SK-N-SH (cell line): ENCODE measurements at regions not wholly inside any gene's neighbourhood (a gene's known extent, or its start where the extent isn't known, plus 50 kb on each side); places are given as distances from the start of the nearest gene placed in this dataset.

Experiments used
- CTCF ChIA-PET: fragments of 300-600, 350-600 bp; formaldehyde crosslinking; extraction: SDS; loops from one replicate; lab custom pipeline; 2021; lab: Yijun Ruan, JAX
- POLR2A ChIA-PET: fragments of 350-600 bp; sonication (Branson Sonifier 250); formaldehyde crosslinking; extraction: SDS; loops from one replicate; lab custom pipeline; 2020; ENCODE audit warnings: antibody characterized with exemption, inconsistent platforms; lab: Yijun Ruan, JAX
- DNase-seq: peaks from one replicate; pipeline ENCODE4 v3.0.0; 2012
- H2AFZ ChIP-seq: fragments of 200-600 bp; sonication (generic); 2 replicates; pipeline ENCODE4 v1.8.1; 2016; ENCODE audit warnings: antibody characterized with exemption, mild to moderate bottlenecking, low read depth
- H3F3A ChIP-seq: fragments of 200-600 bp; sonication (generic); replicated peaks from 2 replicates; pipeline ENCODE3; 2016; ENCODE audit warnings: antibody characterized with exemption, mild to moderate bottlenecking; ENCODE audit not compliant: insufficient read depth
- H3K27ac ChIP-seq, 2 experiments: fragments of 200-500 bp in 1 of 2; fragments of 200-600 bp in 1 of 2; sonication (Bioruptor generic) in 1 of 2; sonication (generic), shearing (Covaris generic) in 1 of 2; 2 replicates each; pipeline versions ENCODE4 v1.5.1 to v1.6.1; 2014 to 2016; ENCODE audit warnings: low read depth in 2 of 2, inconsistent platforms in 1 of 2, low read length in 1 of 2, mild to moderate bottlenecking in 1 of 2, mixed read lengths in 1 of 2
- H3K27me3 ChIP-seq: fragments of 200-600 bp; sonication (generic), shearing (Covaris generic); 2 replicates; pipeline ENCODE4 v1.6.1; 2016; ENCODE audit warnings: mixed run types; ENCODE audit not compliant: insufficient read depth
- H3K36me3 ChIP-seq, 2 experiments: fragments of 200-500 bp in 1 of 2; fragments of 200-600 bp in 1 of 2; sonication (Bioruptor generic) in 1 of 2; sonication (generic) in 1 of 2; replicated peaks in 1 of 2; 2 replicates each; pipeline versions ENCODE3 to v1.5.1; 2014 to 2016; ENCODE audit warnings: low read length in 1 of 2, mild to moderate bottlenecking in 1 of 2; ENCODE audit not compliant: insufficient read depth in 2 of 2, control insufficient read depth in 1 of 2
- H3K4me1 ChIP-seq, 2 experiments: fragments of 200-500 bp in 1 of 2; fragments of 200-600 bp in 1 of 2; sonication (Bioruptor generic) in 1 of 2; sonication (generic), shearing (Covaris generic) in 1 of 2; 2 replicates each; pipeline versions ENCODE4 v1.5.1 to v1.6.1; 2014 to 2016; ENCODE audit warnings: low read depth in 1 of 2, low read length in 1 of 2, mixed run types in 1 of 2; ENCODE audit not compliant: insufficient read depth in 2 of 2, control insufficient read depth in 1 of 2
- H3K4me2 ChIP-seq: fragments of 200-600 bp; sonication (generic), shearing (Covaris generic); 2 replicates; pipeline ENCODE4 v1.6.1; 2017; ENCODE audit warnings: mixed run types
- H3K4me3 ChIP-seq, 2 experiments: fragments of 200-500 bp in 1 of 2; fragments of 200-600 bp in 1 of 2; sonication (Bioruptor generic) in 1 of 2; sonication (generic), shearing (Covaris generic) in 1 of 2; 2 replicates each; pipeline versions ENCODE4 v1.5.1 to v1.8.1; 2014 to 2016; ENCODE audit warnings: low read depth in 2 of 2, inconsistent platforms in 1 of 2, low read length in 1 of 2, mild to moderate bottlenecking in 1 of 2, mixed read lengths in 1 of 2, moderate library complexity in 1 of 2
- H3K79me2 ChIP-seq: fragments of 200-600 bp; sonication (generic); 2 replicates; pipeline ENCODE4 v1.8.1; 2017; ENCODE audit warnings: mild to moderate bottlenecking; ENCODE audit not compliant: insufficient read depth
- H3K9ac ChIP-seq: fragments of 200-600 bp; sonication (generic); 2 replicates; pipeline ENCODE4 v1.6.1; 2017; ENCODE audit warnings: mixed run types
- H3K9me2 ChIP-seq: fragments of 200-600 bp; sonication (generic); 2 replicates; pipeline ENCODE4 v1.6.1; 2017; ENCODE audit warnings: mixed run types
- H3K9me3 ChIP-seq: fragments of 200-600 bp; sonication (generic); 2 replicates; pipeline ENCODE4 v1.6.1; 2017; ENCODE audit warnings: mixed run types, mild to moderate bottlenecking, moderate library complexity
- H4K20me1 ChIP-seq: fragments of 200-600 bp; sonication (generic); 2 replicates; pipeline ENCODE4 v1.6.1; 2017; ENCODE audit warnings: mild to moderate bottlenecking, mixed run types; ENCODE audit not compliant: insufficient read depth
- CHD2 ChIP-seq: fragments of 150-350 bp; IDR thresholded peaks from 2 replicates; pipeline ENCODE4 v1.6.1; 2018; ENCODE audit warnings: low read length; ENCODE audit not compliant: partially characterized antibody
- EP300 ChIP-seq, 2 experiments: IDR thresholded peaks; 2 replicates each; pipeline versions ENCODE4 v1.4.0 to v1.6.1; 2012; ENCODE audit warnings: borderline replicate concordance in 1 of 2, low read depth in 1 of 2, low read length in 1 of 2
- FOSL2 ChIP-seq: IDR thresholded peaks from 2 replicates; pipeline ENCODE4 v1.4.0; 2012; ENCODE audit warnings: low read depth, mild to moderate bottlenecking, moderate library complexity, borderline replicate concordance
- FOXJ3 ChIP-seq: sonication (generic); formaldehyde crosslinking; IDR thresholded peaks from 2 replicates; pipeline ENCODE4 v1.5.1; 2020; ENCODE audit warnings: mild to moderate bottlenecking, missing genetic modification reagents
- GABPA ChIP-seq: IDR thresholded peaks from 2 replicates; pipeline ENCODE4 v1.4.0; 2012; ENCODE audit warnings: low read depth, mild to moderate bottlenecking
- GATA2 ChIP-seq: sonication (generic); formaldehyde crosslinking; IDR thresholded peaks from 2 replicates; pipeline ENCODE4 v1.5.0; 2020; ENCODE audit warnings: mild to moderate bottlenecking, missing genetic modification reagents
- NFIC ChIP-seq: IDR thresholded peaks from 2 replicates; pipeline ENCODE4 v1.4.0; 2012; ENCODE audit warnings: borderline replicate concordance
- NRF1 ChIP-seq: IDR thresholded peaks from 2 replicates; pipeline ENCODE4 v1.6.1; 2012; ENCODE audit warnings: low read depth, mild to moderate bottlenecking, low read length
- POLR2AphosphoS5 ChIP-seq: IDR thresholded peaks from 2 replicates; pipeline ENCODE4 v1.6.1; 2012; ENCODE audit warnings: low read depth, low read length
- RAD21 ChIP-seq: IDR thresholded peaks from 2 replicates; pipeline ENCODE4 v1.6.1; 2012; ENCODE audit warnings: mild to moderate bottlenecking, low read length
- RCOR1 ChIP-seq: fragments of 150-350 bp; IDR thresholded peaks from 2 replicates; pipeline ENCODE4 v1.6.1; 2017; ENCODE audit warnings: antibody characterized with exemption, low read length
- RFX5 ChIP-seq: IDR thresholded peaks from 2 replicates; pipeline ENCODE4 v1.6.1; 2012; ENCODE audit warnings: mild to moderate bottlenecking, improper control_type of control experiment, low read length
- SIN3A ChIP-seq: IDR thresholded peaks from 2 replicates; pipeline ENCODE4 v1.6.1; 2012; ENCODE audit warnings: low read depth, mild to moderate bottlenecking, low read length, moderate library complexity, borderline replicate concordance
- SMC3 ChIP-seq: IDR thresholded peaks from 2 replicates; pipeline ENCODE4 v1.6.1; 2012; ENCODE audit warnings: low read depth, low read length, improper control_type of control experiment
- TCF12 ChIP-seq: IDR thresholded peaks from 2 replicates; pipeline ENCODE4 v1.4.0; 2012
- TEAD4 ChIP-seq: IDR thresholded peaks from 2 replicates; pipeline ENCODE4 v1.4.0; 2012; ENCODE audit warnings: mild to moderate bottlenecking, borderline replicate concordance; ENCODE audit not compliant: insufficient read depth
- WGBS: methylation state at CpG from one replicate; pipeline ENCODE4 v1.1.6; 2017; ENCODE audit warnings: low lambda C conversion rate; 5-methylcytosine and 5-hydroxymethylcytosine counted together
- TF ChIP-seq, protein P1 (sequence below): fragments of 150-350 bp; IDR thresholded peaks from 2 replicates; pipeline ENCODE4 v1.6.1; 2017; ENCODE audit warnings: antibody characterized with exemption, low read length, low read depth, borderline replicate concordance
- TF ChIP-seq, protein P2 (sequence below): fragments of 150-350 bp; IDR thresholded peaks from 2 replicates; pipeline ENCODE4 v1.6.1; 2016; ENCODE audit warnings: mild to moderate bottlenecking, low read depth, low read length
- TF ChIP-seq, protein P3 (sequence below): IDR thresholded peaks from 2 replicates; pipeline ENCODE4 v1.4.0; 2012; ENCODE audit warnings: low read depth

DNA sequence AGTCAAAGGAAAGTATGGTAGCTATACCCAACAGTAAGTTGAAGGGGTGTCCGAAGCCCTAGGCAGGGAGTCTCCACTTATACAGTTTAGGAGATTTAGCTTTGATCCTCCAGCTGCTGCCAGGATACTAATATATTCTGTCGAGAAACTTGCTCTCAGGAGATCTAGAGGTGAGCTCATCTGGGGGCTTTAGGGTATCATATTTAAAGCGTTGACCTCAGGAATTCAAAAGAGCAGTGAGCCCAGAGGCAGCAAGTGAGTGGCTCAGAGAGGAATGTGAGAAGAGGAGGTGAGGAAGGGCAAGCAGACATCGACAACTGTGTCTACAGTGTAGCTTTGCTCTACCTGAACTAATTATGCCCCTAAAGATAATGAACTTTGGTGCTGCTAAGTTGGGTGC, 245.1 kb upstream of the LRTM1 start:
- WGBS, result 89% methylated on average over 4 of the region's 4 CpGs
- POLR2A ChIA-PET, result no interaction called here
- Histone ChIP-seq H3K27me3 (no peaks in the 10 kb centered on the region), H3K9ac (no peak overlapping the region), H3K36me3 (no peaks in the 10 kb centered on the region), H3K4me2 (no peak overlapping the region), H3F3A (peaks cover 19% of the 10 kb centered on the region), H4K20me1 (no peaks in the 10 kb centered on the region), H3K9me2 (no peaks in the 10 kb centered on the region), H3K4me1 (peaks cover 3 to 16% of the 10 kb centered on the region in 2 experiments; a peak in 2 of 4 replicates), H3K79me2 (no peaks in the 10 kb centered on the region), H2AFZ (no peak overlapping the region), H3K4me3 (no peak overlapping the region), H3K27ac (no peak overlapping the region), H3K9me3 (no peaks in the 10 kb centered on the region)
- DNase-seq, result no peak
- CTCF ChIA-PET, result interaction anchor here (0.7 to 7.7 kb wide), 2 partner anchors 8 to 853 kb away, joined by 3 to 57 read pairs; no protein-coding TSS in a partner anchor
- TF ChIP-seq, protein P1, sequence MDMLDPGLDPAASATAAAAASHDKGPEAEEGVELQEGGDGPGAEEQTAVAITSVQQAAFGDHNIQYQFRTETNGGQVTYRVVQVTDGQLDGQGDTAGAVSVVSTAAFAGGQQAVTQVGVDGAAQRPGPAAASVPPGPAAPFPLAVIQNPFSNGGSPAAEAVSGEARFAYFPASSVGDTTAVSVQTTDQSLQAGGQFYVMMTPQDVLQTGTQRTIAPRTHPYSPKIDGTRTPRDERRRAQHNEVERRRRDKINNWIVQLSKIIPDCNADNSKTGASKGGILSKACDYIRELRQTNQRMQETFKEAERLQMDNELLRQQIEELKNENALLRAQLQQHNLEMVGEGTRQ, result no peak
- TF ChIP-seq, protein P2, sequence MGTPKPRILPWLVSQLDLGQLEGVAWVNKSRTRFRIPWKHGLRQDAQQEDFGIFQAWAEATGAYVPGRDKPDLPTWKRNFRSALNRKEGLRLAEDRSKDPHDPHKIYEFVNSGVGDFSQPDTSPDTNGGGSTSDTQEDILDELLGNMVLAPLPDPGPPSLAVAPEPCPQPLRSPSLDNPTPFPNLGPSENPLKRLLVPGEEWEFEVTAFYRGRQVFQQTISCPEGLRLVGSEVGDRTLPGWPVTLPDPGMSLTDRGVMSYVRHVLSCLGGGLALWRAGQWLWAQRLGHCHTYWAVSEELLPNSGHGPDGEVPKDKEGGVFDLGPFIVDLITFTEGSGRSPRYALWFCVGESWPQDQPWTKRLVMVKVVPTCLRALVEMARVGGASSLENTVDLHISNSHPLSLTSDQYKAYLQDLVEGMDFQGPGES, result no peak

DNA sequence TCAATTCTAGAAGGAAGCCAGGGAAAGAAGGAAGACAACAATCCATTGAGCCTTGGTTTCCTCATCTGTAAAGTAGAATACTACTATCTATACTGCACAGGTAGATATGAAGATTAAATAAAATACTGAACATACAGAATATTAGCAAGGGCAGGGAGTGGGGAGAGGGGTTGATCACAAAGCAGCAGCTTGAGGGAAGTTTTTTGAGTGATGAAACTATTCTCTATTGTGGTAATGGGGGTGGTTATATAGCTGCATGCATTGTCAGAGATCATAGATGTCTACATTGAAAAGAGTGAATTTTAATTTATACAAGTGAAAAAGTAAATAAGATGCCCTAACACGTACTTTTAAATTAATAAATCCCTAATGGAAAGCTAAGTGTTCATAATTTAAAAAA, 242.6 kb upstream of the LRTM1 start:
- ChIA-PET POLR2A (no interaction called here), CTCF (interaction anchor here (7.7 kb wide), 1 partner anchor 10 kb away, joined by 57 read pairs; no protein-coding TSS in a partner anchor)
- no peaks in the 10 kb centered on the region for H3K79me2 ChIP-seq
- H4K20me1 ChIP-seq, result no peaks in the 10 kb centered on the region
- DNase-seq, result no peak
- H3K4me1 ChIP-seq, result peaks cover 0 to 16% of the 10 kb centered on the region in 2 experiments; a peak in 2 of 4 replicates
- no peaks in the 10 kb centered on the region for H3K9me2 ChIP-seq
- H2AFZ ChIP-seq, result no peak overlapping the region
- H3K36me3 ChIP-seq, result no peaks in the 10 kb centered on the region
- peaks cover 19% of the 10 kb centered on the region for H3F3A ChIP-seq
- H3K9me3 ChIP-seq, result no peaks in the 10 kb centered on the region
- H3K27me3 ChIP-seq, result no peaks in the 10 kb centered on the region
- TF ChIP-seq POLR2AphosphoS5 (no peak), SMC3 (no peak), FOSL2 (no peak), TEAD4 (no peak), RAD21 (no peak), NRF1 (no peak), FOXJ3 (no peak), TCF12 (no peak), NFIC (no peak), GATA2 (CRISPR knock-in tag) (no peak), SIN3A (no peak), RCOR1 (no peak), RFX5 (no peak), CHD2 (no peak), EP300 (IDR thresholded peaks at IDR 0.05; ENCODE audit: borderline replicate concordance in 1 of 2, low read depth in 1 of 2, low read length in 1 of 2) (no peak), GABPA (no peak)
- TF ChIP-seq, protein P3, sequence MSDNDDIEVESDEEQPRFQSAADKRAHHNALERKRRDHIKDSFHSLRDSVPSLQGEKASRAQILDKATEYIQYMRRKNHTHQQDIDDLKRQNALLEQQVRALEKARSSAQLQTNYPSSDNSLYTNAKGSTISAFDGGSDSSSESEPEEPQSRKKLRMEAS, result no peak
- TF ChIP-seq, protein P1, result no peak
- TF ChIP-seq, protein P2, result no peak
- peak overlapping the region; percentile 44 for H3K9ac ChIP-seq
- 93% methylated on average over 1 of the region's 1 CpG for WGBS
- H3K27ac ChIP-seq, result peak overlapping the region; percentile 69 to 88
- no peak overlapping the region for H3K4me3 ChIP-seq
- no peak overlapping the region for H3K4me2 ChIP-seq
